NT2/D1 (cell line): ENCODE measurements at regions not wholly inside any gene's neighbourhood (a gene's known extent, or its start where the extent isn't known, plus 50 kb on each side); places are given as distances from the start of the nearest gene placed in this dataset.

ENCODE experiments used
- SUZ12 ChIP-seq: IDR thresholded peaks from 2 replicates; pipeline ENCODE4 v1.6.1; 2011; ENCODE audit not compliant: insufficient read length, insufficient read depth; ENCODE audit errors: extremely low read depth
- YY1 ChIP-seq: IDR thresholded peaks from 2 replicates; pipeline ENCODE4 v1.6.1; 2011; ENCODE audit not compliant: insufficient read length, insufficient read depth
- ZNF274 ChIP-seq: IDR thresholded peaks from 2 replicates; pipeline ENCODE4 v1.6.1; 2011; ENCODE audit warnings: mild to moderate bottlenecking, low read depth, low read length

- TF ChIP-seq ZNF274 (no peak), SUZ12 (no peak), YY1 (no peak)
Measured at GRCh38 chr4:151469970-151470369, 61.0 kb downstream of the FHIP1A start.
